K562 (cell line): ENCODE measurements at regions not wholly inside any gene's neighbourhood (a gene's known extent, or its start where the extent isn't known, plus 50 kb on each side); places are given as distances from the start of the nearest gene placed in this dataset.

Experiments used
- CEBPB ChIP-seq: fragments of 450-650 bp; IDR thresholded peaks from 2 replicates; pipeline ENCODE4 v1.6.1; 2016; ENCODE audit warnings: missing genetic modification characterization, missing compliant biosample characterization
- COPS2 ChIP-seq: fragments of 450-650 bp; conservative IDR thresholded peaks from 2 replicates; pipeline ENCODE4 v1.6.1; 2016; ENCODE audit warnings: mild to moderate bottlenecking, moderate library complexity
- EP300 ChIP-seq: IDR thresholded peaks from 2 replicates; pipeline ENCODE4 v1.6.1; 2012; ENCODE audit warnings: low read length, improper control_type of control experiment
- FOS ChIP-seq: IDR thresholded peaks from 3 replicates; pipeline ENCODE4 v1.6.1; 2011; ENCODE audit not compliant: insufficient read length; ENCODE audit errors: extremely low read depth
- POLR2A ChIP-seq: fragments of 450-650 bp; conservative IDR thresholded peaks from 2 replicates; pipeline ENCODE4 v1.6.1; 2016
- POLR2AphosphoS2 ChIP-seq: IDR thresholded peaks from 2 replicates; pipeline ENCODE4 v1.6.1; 2012; ENCODE audit warnings: low read length, improper control_type of control experiment
- RAD21 ChIP-seq, 2 experiments: fragments of 250-450 bp in 1 of 2; fragments of 450-650 bp in 1 of 2; sonication (Bioruptor Pico) in 1 of 2; formaldehyde crosslinking in 1 of 2; IDR thresholded peaks in 1 of 2; conservative IDR thresholded peaks in 1 of 2; 2 replicates each; pipeline versions ENCODE4 v1.4.0 to v1.8.0; 2020 to 2022; ENCODE audit warnings: mild to moderate bottlenecking in 2 of 2, moderate library complexity in 1 of 2
- SIX5 ChIP-seq, 2 experiments: IDR thresholded peaks; 2 replicates each; pipeline ENCODE4 v1.6.1; 2011; ENCODE audit warnings: low read length in 2 of 2, borderline replicate concordance in 1 of 2, low read depth in 1 of 2, mild to moderate bottlenecking in 1 of 2, moderate library complexity in 1 of 2; ENCODE audit not compliant: insufficient read depth in 1 of 2
- ZC3H8 ChIP-seq: fragments of 450-650 bp; IDR thresholded peaks from 2 replicates; pipeline ENCODE4 v1.6.1; 2017
- ZFP36 ChIP-seq: fragments of 150-350 bp; IDR thresholded peaks from 2 replicates; pipeline ENCODE4 v1.6.1; 2018; ENCODE audit warnings: low read length, low read depth; ENCODE audit not compliant: partially characterized antibody
- ZNF384 ChIP-seq: IDR thresholded peaks from 2 replicates; pipeline ENCODE4 v1.6.1; 2012; ENCODE audit warnings: low read depth, low read length, improper control_type of control experiment

GRCh38 chr6:100134703-100135102, 140.7 kb upstream of the MCHR2 start:
- TF ChIP-seq ZC3H8 (no peak), CEBPB (tag) (no peak), EP300 (no peak), ZNF384 (no peak), COPS2 (no peak), SIX5 (IDR thresholded peaks at IDR 0.05; ENCODE audit: borderline replicate concordance in 1 of 2, insufficient read depth in 1 of 2, low read depth in 1 of 2, low read length in 2 of 2) (no peak), ZFP36 (no peak), FOS (no peak), POLR2A (no peak), RAD21 (CRISPR knock-in tag; conservative IDR thresholded peaks at IDR 0.05 in 1 of 2, IDR thresholded peaks at IDR 0.05 in 1 of 2) (no peak), POLR2AphosphoS2 (no peak)
